ENCODE measurements at regions not wholly inside any gene's neighbourhood (a gene's known extent, or its start where the extent isn't known, plus 50 kb on each side); places are given as distances from the start of the nearest gene placed in this dataset.

GRCh38 chr11:95364324-95365295 lies 133.6 kb upstream of the SESN3 start:
- TF ChIP-seq, protein P1, sequence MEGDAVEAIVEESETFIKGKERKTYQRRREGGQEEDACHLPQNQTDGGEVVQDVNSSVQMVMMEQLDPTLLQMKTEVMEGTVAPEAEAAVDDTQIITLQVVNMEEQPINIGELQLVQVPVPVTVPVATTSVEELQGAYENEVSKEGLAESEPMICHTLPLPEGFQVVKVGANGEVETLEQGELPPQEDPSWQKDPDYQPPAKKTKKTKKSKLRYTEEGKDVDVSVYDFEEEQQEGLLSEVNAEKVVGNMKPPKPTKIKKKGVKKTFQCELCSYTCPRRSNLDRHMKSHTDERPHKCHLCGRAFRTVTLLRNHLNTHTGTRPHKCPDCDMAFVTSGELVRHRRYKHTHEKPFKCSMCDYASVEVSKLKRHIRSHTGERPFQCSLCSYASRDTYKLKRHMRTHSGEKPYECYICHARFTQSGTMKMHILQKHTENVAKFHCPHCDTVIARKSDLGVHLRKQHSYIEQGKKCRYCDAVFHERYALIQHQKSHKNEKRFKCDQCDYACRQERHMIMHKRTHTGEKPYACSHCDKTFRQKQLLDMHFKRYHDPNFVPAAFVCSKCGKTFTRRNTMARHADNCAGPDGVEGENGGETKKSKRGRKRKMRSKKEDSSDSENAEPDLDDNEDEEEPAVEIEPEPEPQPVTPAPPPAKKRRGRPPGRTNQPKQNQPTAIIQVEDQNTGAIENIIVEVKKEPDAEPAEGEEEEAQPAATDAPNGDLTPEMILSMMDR (IDR thresholded peaks at IDR 0.05) = no peak
- TF ChIP-seq USF1 (CRISPR knock-in tag; IDR thresholded peaks at IDR 0.05) (no peak), IRF1 (CRISPR knock-in tag; IDR thresholded peaks at IDR 0.05) (no peak), SP1 (CRISPR knock-in tag; conservative IDR thresholded peaks at IDR 0.05) (no peak), ATF2 (CRISPR knock-in tag; IDR thresholded peaks at IDR 0.05; ENCODE audit: borderline replicate concordance, low read depth) (no peak), ZNF138 (CRISPR knock-in tag; conservative IDR thresholded peaks at IDR 0.05) (no peak), IRF2 (CRISPR knock-in tag; IDR thresholded peaks at IDR 0.05; ENCODE audit: borderline replicate concordance, low read depth) (no peak), ATF3 (CRISPR knock-in tag; conservative IDR thresholded peaks at IDR 0.05) (no peak), NFYB (CRISPR knock-in tag; conservative IDR thresholded peaks at IDR 0.05; ENCODE audit: low read depth) (no peak)
- TF ChIP-seq, protein P2, sequence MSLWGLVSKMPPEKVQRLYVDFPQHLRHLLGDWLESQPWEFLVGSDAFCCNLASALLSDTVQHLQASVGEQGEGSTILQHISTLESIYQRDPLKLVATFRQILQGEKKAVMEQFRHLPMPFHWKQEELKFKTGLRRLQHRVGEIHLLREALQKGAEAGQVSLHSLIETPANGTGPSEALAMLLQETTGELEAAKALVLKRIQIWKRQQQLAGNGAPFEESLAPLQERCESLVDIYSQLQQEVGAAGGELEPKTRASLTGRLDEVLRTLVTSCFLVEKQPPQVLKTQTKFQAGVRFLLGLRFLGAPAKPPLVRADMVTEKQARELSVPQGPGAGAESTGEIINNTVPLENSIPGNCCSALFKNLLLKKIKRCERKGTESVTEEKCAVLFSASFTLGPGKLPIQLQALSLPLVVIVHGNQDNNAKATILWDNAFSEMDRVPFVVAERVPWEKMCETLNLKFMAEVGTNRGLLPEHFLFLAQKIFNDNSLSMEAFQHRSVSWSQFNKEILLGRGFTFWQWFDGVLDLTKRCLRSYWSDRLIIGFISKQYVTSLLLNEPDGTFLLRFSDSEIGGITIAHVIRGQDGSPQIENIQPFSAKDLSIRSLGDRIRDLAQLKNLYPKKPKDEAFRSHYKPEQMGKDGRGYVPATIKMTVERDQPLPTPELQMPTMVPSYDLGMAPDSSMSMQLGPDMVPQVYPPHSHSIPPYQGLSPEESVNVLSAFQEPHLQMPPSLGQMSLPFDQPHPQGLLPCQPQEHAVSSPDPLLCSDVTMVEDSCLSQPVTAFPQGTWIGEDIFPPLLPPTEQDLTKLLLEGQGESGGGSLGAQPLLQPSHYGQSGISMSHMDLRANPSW (CRISPR knock-in tag; conservative IDR thresholded peaks at IDR 0.05; ENCODE audit: low read depth) = no peak

Measured in WTC11 (cell line).